ENCODE measurements at regions not wholly inside any gene's neighbourhood (a gene's known extent, or its start where the extent isn't known, plus 50 kb on each side); places are given as distances from the start of the nearest gene placed in this dataset.

DNA sequence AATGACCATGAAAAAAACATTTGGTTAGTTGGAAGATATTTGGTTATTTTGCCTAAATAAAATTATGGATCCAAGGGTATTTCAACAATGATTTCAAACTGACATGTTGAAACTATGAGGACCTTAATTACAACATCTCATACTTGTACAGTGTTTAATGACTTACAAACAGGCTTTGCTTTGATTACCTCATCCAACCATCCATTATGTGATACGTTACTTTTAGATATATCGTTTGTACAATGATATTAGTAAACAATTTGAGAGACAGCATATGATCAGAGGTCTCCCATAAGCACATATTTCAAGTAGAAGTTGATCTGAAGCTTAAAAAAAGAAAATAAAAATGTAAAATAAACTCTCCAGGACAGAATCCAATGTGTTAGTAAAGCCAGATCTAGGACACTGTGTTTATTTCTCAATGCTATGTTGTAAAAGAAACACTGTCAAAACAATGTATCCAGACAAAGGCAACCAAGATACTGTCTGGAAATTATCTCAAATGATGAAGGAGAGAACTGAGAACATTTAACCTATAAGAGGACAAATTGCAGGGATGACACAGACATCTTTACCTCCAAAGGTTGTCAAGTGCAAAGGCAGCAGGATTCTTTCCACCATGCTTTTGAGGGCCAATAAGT, 116.0 kb upstream of the TARS1 start:
- Histone ChIP-seq H3K36me3 (no peaks in the 10 kb centered on the region), H3K27ac (no peak overlapping the region), H3K9me3 (ENCODE audit: low read depth) (no peaks in the 10 kb centered on the region), H3K4me3 (no peak overlapping the region), H3K4me1 (ENCODE audit: low read depth) (no peaks in the 10 kb centered on the region), H3K27me3 (peaks cover 3% of the 10 kb centered on the region)
- TF ChIP-seq, protein P1, sequence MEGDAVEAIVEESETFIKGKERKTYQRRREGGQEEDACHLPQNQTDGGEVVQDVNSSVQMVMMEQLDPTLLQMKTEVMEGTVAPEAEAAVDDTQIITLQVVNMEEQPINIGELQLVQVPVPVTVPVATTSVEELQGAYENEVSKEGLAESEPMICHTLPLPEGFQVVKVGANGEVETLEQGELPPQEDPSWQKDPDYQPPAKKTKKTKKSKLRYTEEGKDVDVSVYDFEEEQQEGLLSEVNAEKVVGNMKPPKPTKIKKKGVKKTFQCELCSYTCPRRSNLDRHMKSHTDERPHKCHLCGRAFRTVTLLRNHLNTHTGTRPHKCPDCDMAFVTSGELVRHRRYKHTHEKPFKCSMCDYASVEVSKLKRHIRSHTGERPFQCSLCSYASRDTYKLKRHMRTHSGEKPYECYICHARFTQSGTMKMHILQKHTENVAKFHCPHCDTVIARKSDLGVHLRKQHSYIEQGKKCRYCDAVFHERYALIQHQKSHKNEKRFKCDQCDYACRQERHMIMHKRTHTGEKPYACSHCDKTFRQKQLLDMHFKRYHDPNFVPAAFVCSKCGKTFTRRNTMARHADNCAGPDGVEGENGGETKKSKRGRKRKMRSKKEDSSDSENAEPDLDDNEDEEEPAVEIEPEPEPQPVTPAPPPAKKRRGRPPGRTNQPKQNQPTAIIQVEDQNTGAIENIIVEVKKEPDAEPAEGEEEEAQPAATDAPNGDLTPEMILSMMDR (IDR thresholded peaks at IDR 0.05; ENCODE audit: low read depth, low read length), result no peak
- no peak for DNase-seq (ENCODE audit: low read depth in 1 of 2, low spot score in 1 of 2)

DNA sequence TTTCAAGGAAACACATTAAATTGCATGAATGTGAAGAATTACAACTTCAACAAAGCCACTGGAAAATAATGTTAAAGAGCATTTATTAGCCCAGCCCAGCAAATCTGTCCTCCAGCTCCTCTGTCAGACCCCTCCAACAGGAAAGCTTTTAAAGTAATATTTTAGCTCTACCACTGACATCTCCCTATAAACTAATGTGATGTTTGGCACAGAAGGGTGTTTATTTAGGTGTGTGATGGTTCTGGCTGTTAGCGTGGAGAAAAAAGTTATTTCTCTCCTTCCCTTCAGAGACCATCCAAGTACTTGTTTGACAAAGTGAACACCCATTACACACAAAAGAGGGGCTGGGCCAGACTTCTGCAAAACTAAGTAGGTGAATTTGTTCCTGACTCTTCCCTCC, 111.9 kb upstream of the TARS1 start:
- H3K4me1 ChIP-seq (ENCODE audit: low read depth), result no peaks in the 10 kb centered on the region
- no peak overlapping the region for H3K27ac ChIP-seq
- no peaks in the 10 kb centered on the region for H3K27me3 ChIP-seq
- TF ChIP-seq, protein P1 (IDR thresholded peaks at IDR 0.05; ENCODE audit: low read depth, low read length), result no peak
- no peaks in the 10 kb centered on the region for H3K36me3 ChIP-seq
- H3K4me3 ChIP-seq, result no peak overlapping the region
- no peaks in the 10 kb centered on the region for H3K9me3 ChIP-seq (ENCODE audit: low read depth)
- no peak for DNase-seq (ENCODE audit: low read depth in 1 of 2, low spot score in 1 of 2)

DNA sequence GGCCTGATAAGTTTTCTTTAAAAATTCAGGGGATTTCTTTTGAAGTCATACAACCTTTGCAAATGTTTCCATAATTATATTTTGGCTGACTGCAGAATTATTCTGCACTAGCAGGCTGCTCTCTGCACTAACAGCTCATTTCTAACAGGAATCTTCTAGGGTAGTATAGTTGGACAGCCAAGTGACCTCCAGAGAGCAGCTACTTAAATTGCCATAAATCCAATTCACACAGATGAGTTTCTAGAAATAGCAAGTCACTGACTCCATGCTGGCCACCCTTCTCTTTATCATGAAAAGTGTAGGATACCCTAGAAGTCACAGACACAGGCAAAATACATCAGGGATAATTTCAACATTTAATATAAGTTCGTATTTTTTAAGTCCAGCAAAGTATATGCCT, 110.9 kb upstream of the TARS1 start:
- Histone ChIP-seq H3K36me3 (no peaks in the 10 kb centered on the region), H3K4me3 (no peak overlapping the region), H3K27ac (no peak overlapping the region), H3K27me3 (no peaks in the 10 kb centered on the region), H3K9me3 (ENCODE audit: low read depth) (no peaks in the 10 kb centered on the region), H3K4me1 (ENCODE audit: low read depth) (no peaks in the 10 kb centered on the region)
- DNase-seq (ENCODE audit: low read depth in 1 of 2, low spot score in 1 of 2), result no peak
- TF ChIP-seq, protein P1 (IDR thresholded peaks at IDR 0.05; ENCODE audit: low read depth, low read length), result no peak

DNA sequence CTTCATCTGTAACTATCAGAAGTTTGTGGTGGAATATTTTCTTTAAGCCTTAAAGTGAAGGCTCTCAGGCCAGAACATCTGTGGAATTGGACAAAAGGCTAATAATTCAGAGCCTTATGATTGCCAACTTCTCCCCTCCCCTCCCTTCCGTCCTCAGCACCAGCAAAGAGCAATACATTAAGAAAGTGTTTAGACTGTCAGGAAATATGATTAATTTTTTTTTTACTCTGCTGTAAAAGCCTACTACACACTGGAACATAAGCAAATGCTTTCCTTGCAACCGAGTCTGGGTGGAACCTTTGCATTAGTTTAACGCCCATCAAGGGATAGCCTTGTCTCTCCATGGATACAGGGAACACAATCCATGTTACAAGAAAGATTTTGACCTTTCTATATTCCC, 110.3 kb upstream of the TARS1 start:
- Histone ChIP-seq H3K36me3 (no peaks in the 10 kb centered on the region), H3K9me3 (ENCODE audit: low read depth) (no peaks in the 10 kb centered on the region), H3K4me1 (ENCODE audit: low read depth) (no peaks in the 10 kb centered on the region), H3K27ac (no peak overlapping the region), H3K4me3 (no peak overlapping the region), H3K27me3 (no peaks in the 10 kb centered on the region)
- DNase-seq (ENCODE audit: low read depth in 1 of 2, low spot score in 1 of 2), result no peak
- TF ChIP-seq, protein P1 (IDR thresholded peaks at IDR 0.05; ENCODE audit: low read depth, low read length), result no peak

DNA sequence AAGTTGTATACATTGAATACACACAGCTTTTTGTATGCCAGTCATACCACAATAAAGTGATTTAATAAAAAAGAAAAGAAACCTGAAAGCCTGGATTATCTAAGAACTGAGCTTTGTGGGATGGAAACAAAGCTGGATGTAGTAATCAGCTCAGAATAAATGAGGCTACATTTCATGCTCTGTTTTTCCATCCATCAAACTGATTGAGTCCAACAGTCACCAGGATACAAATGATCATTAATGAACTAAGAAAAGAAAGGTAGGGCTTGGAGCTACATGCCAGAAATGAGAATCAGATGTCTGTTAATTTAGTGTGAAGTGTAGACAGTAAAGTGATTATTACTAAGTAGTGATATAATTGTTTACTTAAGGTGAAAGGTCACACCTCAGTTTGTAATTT, 109.8 kb upstream of the TARS1 start:
- Histone ChIP-seq H3K4me3 (no peak overlapping the region), H3K9me3 (ENCODE audit: low read depth) (no peaks in the 10 kb centered on the region), H3K36me3 (no peaks in the 10 kb centered on the region), H3K27me3 (no peaks in the 10 kb centered on the region), H3K4me1 (ENCODE audit: low read depth) (no peaks in the 10 kb centered on the region), H3K27ac (no peak overlapping the region)
- TF ChIP-seq, protein P1 (IDR thresholded peaks at IDR 0.05; ENCODE audit: low read depth, low read length), result no peak
- DNase-seq (ENCODE audit: low read depth in 1 of 2, low spot score in 1 of 2), result no peak
